ENCODE measurements at regions not wholly inside any gene's neighbourhood (a gene's known extent, or its start where the extent isn't known, plus 50 kb on each side); places are given as distances from the start of the nearest gene placed in this dataset.

- DNase-seq (ENCODE audit: low spot score): no peak
- no peak overlapping the region for H2AFZ ChIP-seq (ENCODE audit: low read length)
- H3K36me3 ChIP-seq (replicated peaks in 1 of 2; ENCODE audit: control insufficient read depth in 1 of 2, insufficient read depth in 2 of 2, low read length in 2 of 2): no peaks in the 10 kb centered on the region
- H3K4me1 ChIP-seq (ENCODE audit: insufficient read depth, low read length): no peaks in the 10 kb centered on the region
- in situ Hi-C loops (cut with HindIII; ENCODE audit: extremely low pct_ligation_motif_present, low pct_unique_long_range_greater_than_20kb) (no loop called here), intact Hi-C loops (cut with micrococcal nuclease; ENCODE audit: unreplicated experiment) (no loop called here)
- no peak for ATAC-seq
- no peak overlapping the region for H3K9ac ChIP-seq (ENCODE audit: insufficient read depth, low read depth, low read length)
- H3K27me3 ChIP-seq (ENCODE audit: control insufficient read depth in 1 of 2, insufficient read depth in 2 of 2, low read length in 2 of 2): no peaks in the 10 kb centered on the region
- peaks cover 97% of the 10 kb centered on the region for H3K9me3 ChIP-seq (ENCODE audit: low read length)
- no peak overlapping the region for H3K4me2 ChIP-seq (ENCODE audit: low read depth, low read length)
- no peak overlapping the region for H3K4me3 ChIP-seq (replicated peaks in 1 of 3; ENCODE audit: insufficient read depth in 1 of 3, low read depth in 2 of 3, low read length in 3 of 3)
- H3K79me2 ChIP-seq (ENCODE audit: insufficient read depth, low read length): no peaks in the 10 kb centered on the region
- FAIRE-seq: no peak
- no TSS peak for BruUV-seq (replicated peaks)
- no peaks in the 10 kb centered on the region for H4K20me1 ChIP-seq (ENCODE audit: insufficient read depth, low read length)
- TF ChIP-seq NCOA1 (CRISPR knock-in tag; IDR thresholded peaks at IDR 0.05) (no peak), PREB (CRISPR knock-in tag; IDR thresholded peaks at IDR 0.05) (no peak), SRSF9 (IDR thresholded peaks at IDR 0.05; ENCODE audit: borderline replicate concordance, insufficient read depth, low read depth, low read length, poor library complexity, severe bottlenecking) (no peak), GTF2F1 (IDR thresholded peaks at IDR 0.05; ENCODE audit: low read length) (no peak), RCOR2 (CRISPR knock-in tag; IDR thresholded peaks at IDR 0.05) (no peak), CBX5 (CRISPR knock-in tag; IDR thresholded peaks at IDR 0.05; ENCODE audit: borderline replicate concordance) (no peak), TEAD2 (CRISPR knock-in tag; IDR thresholded peaks at IDR 0.05) (no peak)
- TF ChIP-seq, protein P1, sequence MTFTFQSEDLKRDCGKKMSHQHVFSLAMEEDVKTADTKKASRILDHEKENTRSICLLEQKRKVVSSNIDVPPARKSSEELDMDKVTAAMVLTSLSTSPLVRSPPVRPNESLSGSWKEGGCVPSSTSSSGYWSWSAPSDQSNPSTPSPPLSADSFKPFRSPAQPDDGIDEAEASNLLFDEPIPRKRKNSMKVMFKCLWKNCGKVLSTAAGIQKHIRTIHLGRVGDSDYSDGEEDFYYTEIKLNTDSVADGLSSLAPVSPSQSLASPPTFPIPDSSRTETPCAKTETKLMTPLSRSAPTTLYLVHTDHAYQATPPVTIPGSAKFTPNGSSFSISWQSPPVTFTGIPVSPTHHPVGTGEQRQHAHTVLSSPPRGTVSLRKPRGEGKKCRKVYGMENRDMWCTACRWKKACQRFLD (CRISPR knock-in tag; IDR thresholded peaks at IDR 0.05; ENCODE audit: borderline replicate concordance): no peak
- TF ChIP-seq, protein P2, sequence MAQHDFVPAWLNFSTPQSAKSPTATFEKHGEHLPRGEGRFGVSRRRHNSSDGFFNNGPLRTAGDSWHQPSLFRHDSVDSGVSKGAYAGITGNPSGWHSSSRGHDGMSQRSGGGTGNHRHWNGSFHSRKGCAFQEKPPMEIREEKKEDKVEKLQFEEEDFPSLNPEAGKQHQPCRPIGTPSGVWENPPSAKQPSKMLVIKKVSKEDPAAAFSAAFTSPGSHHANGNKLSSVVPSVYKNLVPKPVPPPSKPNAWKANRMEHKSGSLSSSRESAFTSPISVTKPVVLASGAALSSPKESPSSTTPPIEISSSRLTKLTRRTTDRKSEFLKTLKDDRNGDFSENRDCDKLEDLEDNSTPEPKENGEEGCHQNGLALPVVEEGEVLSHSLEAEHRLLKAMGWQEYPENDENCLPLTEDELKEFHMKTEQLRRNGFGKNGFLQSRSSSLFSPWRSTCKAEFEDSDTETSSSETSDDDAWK (CRISPR knock-in tag; IDR thresholded peaks at IDR 0.05): no peak
- no peak overlapping the region for H3K27ac ChIP-seq (ENCODE audit: extremely low read length, insufficient read depth, low read length)
- CTCF ChIA-PET (ENCODE audit: low intra/inter-chr PET ratio, low total read pairs): no interaction called here
- POLR2A ChIA-PET: no interaction called here
These were observed 1424.4 kb downstream of the CDH8 start for GRCh38 chr16:60611844-60612243.

Measured in HepG2 (cell line).